Esophagus squamous epithelium (tissue), 5 donors: ENCODE measurements at regions not wholly inside any gene's neighbourhood (a gene's known extent, or its start where the extent isn't known, plus 50 kb on each side); places are given as distances from the start of the nearest gene placed in this dataset.

Source experiments
- DNase-seq: peaks from one replicate; lab custom pipeline; 2025; lab: John Stamatoyannopoulos, UW
- H3K27ac ChIP-seq, 4 donors: fragments of 200-600 bp; sonication (generic); one replicate each; pipeline ENCODE4 v1.5.1; 2016 to 2019; ENCODE audit warnings: mild to moderate bottlenecking in 1 of 4
- H3K27me3 ChIP-seq, 4 donors: fragments of 200-600 bp; sonication (generic); 1 replicate in 3 of 4; 2 replicates in 1 of 4; pipeline versions ENCODE4 v1.5.1 to v1.6.0; 2017 to 2021; ENCODE audit warnings: antibody characterized with exemption in 1 of 4
- H3K36me3 ChIP-seq, 3 donors: fragments of 200-600 bp; sonication (generic); one replicate each; pipeline ENCODE4 v1.5.1; 2016 to 2019
- H3K4me1 ChIP-seq, 3 donors: fragments of 200-600 bp; sonication (generic); one replicate each; pipeline ENCODE4 v1.5.1; 2017 to 2019
- H3K4me3 ChIP-seq, 4 donors: fragments of 200-600 bp; sonication (generic); 1 replicate in 3 of 4; 2 replicates in 1 of 4; pipeline ENCODE4 v1.5.1; 2016 to 2019; ENCODE audit warnings: mild to moderate bottlenecking in 2 of 4, moderate library complexity in 1 of 4
- H3K9me3 ChIP-seq, 3 donors: fragments of 200-600 bp; sonication (generic); one replicate each; pipeline ENCODE4 v1.5.1; 2016 to 2019
- POLR2A ChIP-seq, 4 donors: fragments of 450-650 bp; IDR thresholded peaks; one replicate each; pipeline ENCODE4 v1.6.1; 2017; ENCODE audit warnings: antibody characterized with exemption in 4 of 4, mild to moderate bottlenecking in 4 of 4, moderate library complexity in 3 of 4
- WGBS, 2 donors: methylation state at CpG; one replicate each; pipeline ENCODE4 v1.1.5; 2018; 5-methylcytosine and 5-hydroxymethylcytosine counted together
- intact Hi-C: fragments of 100-400 bp; cut with DNase I; formaldehyde crosslinking; loops from one replicate; pipeline ENCODE4 v1.15.0; 2022
- TF ChIP-seq, protein P1 (sequence below), 6 experiments: fragments of 450-650 bp in 4 of 6; fragments of 200-600 bp in 2 of 6; sonication (generic) in 2 of 6; IDR thresholded peaks; one replicate each; pipeline ENCODE4 v1.5.1; 2016 to 2019; ENCODE audit warnings: antibody characterized with exemption in 6 of 6, mild to moderate bottlenecking in 4 of 6, moderate library complexity in 4 of 6
- donor health status: DM: yes; HTN: yes; CAD: no.

GRCh38 chr2:234770715-234771141 lies 181.1 kb upstream of the SH3BP4 start:
- Histone ChIP-seq H3K4me1 (no peaks in the 10 kb centered on the region), H3K36me3 (no peaks in the 10 kb centered on the region), H3K4me3 (no peak overlapping the region), H3K27me3 (peaks cover 0 to 23% (median 0%) of the 10 kb centered on the region in 4 donors), H3K9me3 (no peaks in the 10 kb centered on the region), H3K27ac (no peak overlapping the region)
- intact Hi-C loops: no loop called here
- no peak for DNase-seq
- TF ChIP-seq POLR2A (IDR thresholded peaks at IDR 0.05): no peak
- TF ChIP-seq, protein P1, sequence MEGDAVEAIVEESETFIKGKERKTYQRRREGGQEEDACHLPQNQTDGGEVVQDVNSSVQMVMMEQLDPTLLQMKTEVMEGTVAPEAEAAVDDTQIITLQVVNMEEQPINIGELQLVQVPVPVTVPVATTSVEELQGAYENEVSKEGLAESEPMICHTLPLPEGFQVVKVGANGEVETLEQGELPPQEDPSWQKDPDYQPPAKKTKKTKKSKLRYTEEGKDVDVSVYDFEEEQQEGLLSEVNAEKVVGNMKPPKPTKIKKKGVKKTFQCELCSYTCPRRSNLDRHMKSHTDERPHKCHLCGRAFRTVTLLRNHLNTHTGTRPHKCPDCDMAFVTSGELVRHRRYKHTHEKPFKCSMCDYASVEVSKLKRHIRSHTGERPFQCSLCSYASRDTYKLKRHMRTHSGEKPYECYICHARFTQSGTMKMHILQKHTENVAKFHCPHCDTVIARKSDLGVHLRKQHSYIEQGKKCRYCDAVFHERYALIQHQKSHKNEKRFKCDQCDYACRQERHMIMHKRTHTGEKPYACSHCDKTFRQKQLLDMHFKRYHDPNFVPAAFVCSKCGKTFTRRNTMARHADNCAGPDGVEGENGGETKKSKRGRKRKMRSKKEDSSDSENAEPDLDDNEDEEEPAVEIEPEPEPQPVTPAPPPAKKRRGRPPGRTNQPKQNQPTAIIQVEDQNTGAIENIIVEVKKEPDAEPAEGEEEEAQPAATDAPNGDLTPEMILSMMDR (IDR thresholded peaks at IDR 0.05): no peak

GRCh38 chr2:234770031-234770506 lies 181.7 kb upstream of the SH3BP4 start:
- no peak overlapping the region for H3K27ac ChIP-seq
- no peaks in the 10 kb centered on the region for H3K9me3 ChIP-seq
- 84 to 92% methylated on average over 8 to 11 of the region's 11 CpGs for WGBS, 2 donors
- H3K36me3 ChIP-seq: no peaks in the 10 kb centered on the region
- TF ChIP-seq, protein P1 (IDR thresholded peaks at IDR 0.05): no peak
- no peak for TF ChIP-seq POLR2A (IDR thresholded peaks at IDR 0.05)
- intact Hi-C loops: no loop called here
- H3K27me3 ChIP-seq: peaks cover 0 to 23% (median 0%) of the 10 kb centered on the region in 4 donors
- no peaks in the 10 kb centered on the region for H3K4me1 ChIP-seq
- no peak for DNase-seq
- no peak overlapping the region for H3K4me3 ChIP-seq

GRCh38 chr2:234768608-234769196 lies 183.1 kb upstream of the SH3BP4 start:
- no peaks in the 10 kb centered on the region for H3K4me1 ChIP-seq
- TF ChIP-seq, protein P1 (IDR thresholded peaks at IDR 0.05): no peak
- TF ChIP-seq POLR2A (IDR thresholded peaks at IDR 0.05): no peak
- no peaks in the 10 kb centered on the region for H3K36me3 ChIP-seq
- WGBS, 2 donors: 83 to 88% methylated on average over 6 to 8 of the region's 9 CpGs
- no peaks in the 10 kb centered on the region for H3K9me3 ChIP-seq
- intact Hi-C loops: no loop called here
- no peak for DNase-seq
- peaks cover 0 to 23% (median 0%) of the 10 kb centered on the region in 4 donors for H3K27me3 ChIP-seq
- H3K4me3 ChIP-seq: no peak overlapping the region
- H3K27ac ChIP-seq: peak overlapping the region in 1 of 4 donors; percentile 16

DNA sequence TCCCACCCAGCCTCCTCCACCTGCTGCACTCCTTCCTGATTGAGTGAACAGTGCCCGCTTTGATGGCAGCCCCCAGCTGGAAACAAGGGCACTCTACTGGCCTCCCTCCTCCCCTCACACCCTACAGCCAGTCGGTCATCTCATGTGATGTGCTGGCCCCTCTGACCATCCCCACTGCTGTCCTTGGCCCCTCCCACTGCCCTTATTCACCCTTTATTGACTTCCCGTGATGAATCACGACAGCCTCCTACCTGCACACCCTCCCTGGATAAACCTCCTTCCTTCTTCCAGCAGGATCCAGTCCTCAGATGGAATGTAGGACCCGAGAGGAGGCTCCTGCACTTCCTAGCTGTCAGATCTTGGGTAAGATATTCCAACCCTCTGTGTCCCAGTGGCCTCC lies 186.5 kb upstream of the SH3BP4 start:
- intact Hi-C loops: no loop called here
- no peak for TF ChIP-seq POLR2A (IDR thresholded peaks at IDR 0.05)
- TF ChIP-seq, protein P1 (IDR thresholded peaks at IDR 0.05): no peak
- Histone ChIP-seq H3K9me3 (no peaks in the 10 kb centered on the region), H3K36me3 (no peaks in the 10 kb centered on the region), H3K4me1 (no peaks in the 10 kb centered on the region), H3K27me3 (peaks cover 0 to 15% (median 0%) of the 10 kb centered on the region in 4 donors), H3K4me3 (no peak overlapping the region), H3K27ac (no peak overlapping the region)
- 73 to 85% methylated on average over 5 of the region's 5 CpGs for WGBS, 2 donors
- DNase-seq: no peak

DNA sequence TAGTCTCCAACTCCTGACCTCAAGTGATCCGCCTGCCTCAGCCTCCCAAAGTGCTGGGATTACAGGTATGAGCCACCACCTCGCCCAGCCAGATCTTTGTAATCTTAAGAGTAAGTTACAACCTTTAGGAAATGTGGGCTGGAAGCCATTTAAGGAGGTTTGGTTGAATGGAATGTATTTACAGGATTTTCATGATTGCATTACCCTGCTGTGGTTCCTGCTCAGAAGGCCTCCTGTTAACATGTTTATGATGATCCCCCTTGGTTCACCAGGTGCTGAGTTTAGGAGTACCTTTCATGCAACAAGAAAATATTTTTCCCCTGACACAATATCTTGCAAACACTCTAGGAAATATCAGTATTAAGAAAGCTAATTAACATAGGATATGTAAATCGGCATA lies 187.4 kb upstream of the SH3BP4 start:
- H3K27ac ChIP-seq: no peak overlapping the region
- no peaks in the 10 kb centered on the region for H3K9me3 ChIP-seq
- no peak for DNase-seq
- peaks cover 0 to 15% (median 0%) of the 10 kb centered on the region in 4 donors for H3K27me3 ChIP-seq
- WGBS, 2 donors: 75 to 78% methylated on average over 3 of the region's 3 CpGs
- H3K4me1 ChIP-seq: no peaks in the 10 kb centered on the region
- H3K36me3 ChIP-seq: no peaks in the 10 kb centered on the region
- no peak overlapping the region for H3K4me3 ChIP-seq
- TF ChIP-seq, protein P1 (IDR thresholded peaks at IDR 0.05): no peak
- no peak for TF ChIP-seq POLR2A (IDR thresholded peaks at IDR 0.05)
- intact Hi-C loops: no loop called here
